Dendritic cell treated with granulocyte-macrophage colony-stimulating factor and Interleukin-4, amounts not matched to agents 40 ng/mL and 50 ng/mL, for 4 days (primary cell): ENCODE measurements at regions not wholly inside any gene's neighbourhood (a gene's known extent, or its start where the extent isn't known, plus 50 kb on each side); places are given as distances from the start of the nearest gene placed in this dataset.
A peak's percentile ranks its signal among the peaks of the same experiment; 100 is the strongest.

Experiments
- H3K27ac Mint-ChIP-seq: one replicate; pipeline ENCODE4 v1.8.0; 2022; ENCODE audit warnings: mild to moderate bottlenecking, mixed read lengths
- H3K27me3 Mint-ChIP-seq: one replicate; pipeline ENCODE4 v1.8.0; 2022; ENCODE audit warnings: mild to moderate bottlenecking, mixed read lengths
- H3K36me3 Mint-ChIP-seq: one replicate; pipeline ENCODE4 v1.8.0; 2022; ENCODE audit warnings: low read depth, mixed read lengths
- H3K4me1 Mint-ChIP-seq: one replicate; pipeline ENCODE4 v1.8.0; 2022; ENCODE audit warnings: low read depth, mixed read lengths
- H3K4me3 Mint-ChIP-seq: one replicate; pipeline ENCODE4 v1.8.0; 2022; ENCODE audit warnings: mild to moderate bottlenecking, moderate library complexity, mixed read lengths
- H3K9me3 Mint-ChIP-seq: one replicate; pipeline ENCODE4 v1.8.0; 2022; ENCODE audit warnings: mixed read lengths
- intact Hi-C: fragments of 100-400 bp; cut with micrococcal nuclease; formaldehyde crosslinking; loops from one replicate; pipeline ENCODE4 v1.15.0; 2022

DNA sequence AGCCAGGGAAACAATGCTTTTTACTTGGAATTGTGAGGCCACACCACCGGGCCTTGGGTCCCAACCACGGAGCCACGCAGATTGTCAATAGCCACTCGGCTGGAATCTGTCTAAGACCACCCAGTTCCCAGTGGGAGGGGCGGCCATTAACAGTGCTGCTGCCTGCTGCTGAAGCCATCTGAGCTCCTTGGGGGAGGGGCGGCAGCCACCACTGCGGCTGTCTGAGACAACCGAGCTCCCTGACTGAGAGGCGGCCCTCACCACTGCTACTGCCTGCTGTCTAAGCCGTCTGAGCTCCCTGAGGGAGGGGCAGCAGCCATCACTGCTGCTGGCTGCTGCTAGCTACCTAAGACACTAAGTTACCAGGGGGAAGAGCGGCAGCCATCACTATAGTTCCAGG is 64.3 kb downstream of the DMRTA2 start:
- Mint-ChIP-seq H3K27ac (no peak overlapping the region), H3K4me3 (no peak overlapping the region), H3K36me3 (no peaks in the 10 kb centered on the region), H3K9me3 (no peaks in the 10 kb centered on the region), H3K27me3 (peaks cover 26% of the 10 kb centered on the region), H3K4me1 (peaks cover 6% of the 10 kb centered on the region)
- intact Hi-C loops: no loop called here

DNA sequence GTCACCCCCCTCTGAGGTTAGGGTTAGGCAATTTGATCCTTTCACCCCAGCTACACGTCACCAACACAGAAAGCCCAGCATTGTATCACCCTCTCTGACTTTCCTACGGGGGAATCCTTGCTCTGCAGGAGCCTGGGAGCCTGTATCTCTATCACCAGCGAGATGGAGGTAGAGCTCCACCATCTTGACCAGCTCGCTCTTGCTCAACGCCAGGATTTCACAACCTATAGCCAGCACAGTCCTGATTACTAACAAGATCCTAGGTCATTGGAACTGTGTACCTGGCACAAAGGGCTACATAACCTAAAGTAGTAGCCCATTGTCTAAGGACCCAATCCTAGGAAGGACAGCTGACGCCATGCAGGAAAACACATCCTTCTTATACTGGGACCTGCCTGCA is 66.1 kb downstream of the DMRTA2 start:
- Mint-ChIP-seq H3K4me3 (no peak overlapping the region), H3K27me3 (peaks cover 15% of the 10 kb centered on the region), H3K4me1 (peaks cover 6% of the 10 kb centered on the region), H3K9me3 (no peaks in the 10 kb centered on the region), H3K36me3 (no peaks in the 10 kb centered on the region), H3K27ac (no peak overlapping the region)
- intact Hi-C loops: no loop called here

GRCh38 chr1:50354813-50355212 is 68.4 kb downstream of the DMRTA2 start:
- peaks cover 12% of the 10 kb centered on the region for H3K27me3 Mint-ChIP-seq
- peaks cover 6% of the 10 kb centered on the region for H3K4me1 Mint-ChIP-seq
- intact Hi-C loops: no loop called here
- H3K36me3 Mint-ChIP-seq: no peaks in the 10 kb centered on the region
- H3K27ac Mint-ChIP-seq: no peak overlapping the region
- no peak overlapping the region for H3K4me3 Mint-ChIP-seq
- H3K9me3 Mint-ChIP-seq: no peaks in the 10 kb centered on the region

DNA sequence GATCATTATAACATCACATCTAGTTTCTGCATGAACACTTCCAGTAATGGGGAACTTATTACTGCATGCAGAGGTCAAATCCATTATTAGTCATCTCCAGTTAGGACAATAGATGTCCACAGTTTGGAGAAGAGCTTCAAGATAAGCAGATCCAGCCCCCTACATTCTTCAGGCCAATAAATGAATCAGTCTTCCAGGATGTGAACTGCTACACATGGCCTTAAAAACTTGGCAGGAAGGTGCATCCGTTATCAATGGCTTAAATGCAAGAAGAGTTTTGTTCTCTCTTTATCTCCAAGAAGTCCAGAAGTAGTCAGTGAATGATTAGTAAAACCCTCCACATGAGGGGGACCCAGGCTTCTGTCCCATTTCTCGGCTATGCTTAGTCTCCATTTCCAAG is 70.8 kb downstream of the DMRTA2 start:
- Mint-ChIP-seq H3K4me3 (no peak overlapping the region), H3K27me3 (peaks cover 17% of the 10 kb centered on the region), H3K36me3 (no peaks in the 10 kb centered on the region), H3K4me1 (no peaks in the 10 kb centered on the region), H3K9me3 (no peaks in the 10 kb centered on the region), H3K27ac (no peak overlapping the region)
- intact Hi-C loops: no loop called here

DNA sequence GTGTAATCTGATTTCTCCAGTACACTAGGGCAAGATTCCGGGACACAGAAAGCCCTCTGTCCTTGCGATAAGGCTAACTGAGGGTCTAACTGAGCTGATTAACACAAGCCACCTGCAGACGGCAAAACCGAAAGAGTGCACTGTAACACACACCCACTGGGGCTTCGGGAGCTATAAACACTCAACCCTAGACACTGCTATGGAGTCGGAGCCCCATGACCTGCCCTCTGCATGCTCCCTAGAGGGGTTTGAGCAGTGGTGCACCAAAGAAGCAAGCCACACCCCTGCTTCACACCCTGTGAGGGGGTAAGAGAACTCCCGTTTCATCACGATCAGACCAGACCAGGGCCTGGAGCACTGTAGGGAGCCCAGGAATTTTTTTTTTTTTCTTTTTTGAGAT is 72.4 kb downstream of the DMRTA2 start:
- Mint-ChIP-seq H3K27ac (no peak overlapping the region), H3K27me3 (peaks cover 17% of the 10 kb centered on the region), H3K36me3 (no peaks in the 10 kb centered on the region), H3K4me1 (no peaks in the 10 kb centered on the region), H3K9me3 (no peaks in the 10 kb centered on the region), H3K4me3 (no peak overlapping the region)
- intact Hi-C loops: no loop called here

DNA sequence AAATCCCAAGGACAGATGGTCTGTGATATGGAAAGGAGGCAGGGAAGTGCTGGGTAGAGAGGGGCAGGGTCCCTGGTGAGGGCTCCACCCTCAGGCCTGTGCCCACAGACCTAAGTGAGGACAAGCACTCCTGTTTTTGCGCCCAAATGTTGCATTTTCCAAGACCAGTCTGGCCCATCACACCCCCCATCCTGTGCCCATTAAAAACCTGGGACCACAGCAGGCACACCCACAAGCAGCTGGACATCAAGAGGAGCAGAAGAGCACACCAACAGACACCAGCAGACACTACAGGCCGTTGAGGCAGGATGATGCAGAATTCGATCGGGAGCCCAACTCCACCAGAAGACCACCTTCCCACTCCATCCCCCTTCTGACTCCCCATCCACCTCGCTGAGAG is 72.8 kb downstream of the DMRTA2 start:
- no peaks in the 10 kb centered on the region for H3K9me3 Mint-ChIP-seq
- H3K4me1 Mint-ChIP-seq: no peaks in the 10 kb centered on the region
- no peaks in the 10 kb centered on the region for H3K36me3 Mint-ChIP-seq
- no peak overlapping the region for H3K4me3 Mint-ChIP-seq
- peaks cover 17% of the 10 kb centered on the region for H3K27me3 Mint-ChIP-seq
- no peak overlapping the region for H3K27ac Mint-ChIP-seq
- intact Hi-C loops: no loop called here

GRCh38 chr1:50349242-50349565 is 74.0 kb downstream of the DMRTA2 start:
- H3K4me1 Mint-ChIP-seq: no peaks in the 10 kb centered on the region
- no peaks in the 10 kb centered on the region for H3K9me3 Mint-ChIP-seq
- H3K36me3 Mint-ChIP-seq: no peaks in the 10 kb centered on the region
- intact Hi-C loops: no loop called here
- H3K4me3 Mint-ChIP-seq: no peak overlapping the region
- H3K27ac Mint-ChIP-seq: no peak overlapping the region
- peaks cover 14% of the 10 kb centered on the region for H3K27me3 Mint-ChIP-seq

DNA sequence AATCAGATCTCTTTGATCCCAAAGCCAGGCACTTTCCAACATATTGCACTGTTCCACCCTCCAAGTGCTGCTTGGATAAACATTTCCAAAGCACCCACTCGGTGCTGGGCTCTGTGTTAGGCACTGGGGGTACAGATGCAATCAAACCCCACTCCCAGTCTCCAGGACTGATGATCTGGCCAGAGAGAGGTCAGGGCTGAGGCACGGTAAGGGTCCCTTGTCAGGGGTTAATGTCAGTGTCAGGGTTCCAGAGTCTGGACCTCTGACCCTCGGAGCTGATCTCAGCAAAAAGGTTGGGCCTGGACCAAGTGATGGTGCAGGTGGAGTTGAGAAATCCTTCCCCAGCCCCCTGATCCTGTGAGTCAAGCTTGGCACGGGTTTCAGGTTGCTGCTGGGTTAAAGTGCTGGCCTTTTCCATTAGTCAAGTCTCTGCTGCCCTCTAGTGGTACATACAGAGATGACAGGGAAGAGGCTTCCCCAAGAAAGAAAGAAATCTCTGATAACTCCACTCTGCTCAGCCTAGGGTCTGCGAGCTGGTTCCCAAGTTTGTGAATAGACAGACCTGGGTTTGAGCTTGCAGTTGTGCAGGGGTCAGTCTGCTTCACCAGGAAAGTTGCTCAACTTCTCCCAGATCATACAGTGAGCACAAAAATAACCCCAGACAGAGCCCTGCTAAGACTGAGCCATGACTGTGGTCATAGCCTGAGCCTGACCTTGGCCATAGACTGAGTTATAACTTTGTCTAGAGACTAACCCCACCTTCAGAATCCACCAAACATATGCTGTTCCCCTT is 74.6 kb downstream of the DMRTA2 start:
- Mint-ChIP-seq H3K4me3 (no peak overlapping the region), H3K27ac (no peak overlapping the region), H3K27me3 (peaks cover 14% of the 10 kb centered on the region), H3K36me3 (no peaks in the 10 kb centered on the region), H3K9me3 (no peaks in the 10 kb centered on the region), H3K4me1 (no peaks in the 10 kb centered on the region)
- intact Hi-C loops: no loop called here

GRCh38 chr1:50347933-50348332 is 75.3 kb downstream of the DMRTA2 start:
- Mint-ChIP-seq H3K27me3 (peaks cover 14% of the 10 kb centered on the region), H3K36me3 (no peaks in the 10 kb centered on the region), H3K4me3 (no peak overlapping the region), H3K27ac (no peak overlapping the region), H3K4me1 (no peaks in the 10 kb centered on the region), H3K9me3 (no peaks in the 10 kb centered on the region)
- intact Hi-C loops: no loop called here

- Mint-ChIP-seq H3K9me3 (no peaks in the 10 kb centered on the region), H3K4me3 (no peak overlapping the region), H3K27me3 (peaks cover 14% of the 10 kb centered on the region), H3K27ac (no peak overlapping the region), H3K4me1 (no peaks in the 10 kb centered on the region), H3K36me3 (no peaks in the 10 kb centered on the region)
- intact Hi-C loops: no loop called here
Observed at GRCh38 chr1:50346621-50347020, 76.6 kb downstream of the DMRTA2 start.

DNA sequence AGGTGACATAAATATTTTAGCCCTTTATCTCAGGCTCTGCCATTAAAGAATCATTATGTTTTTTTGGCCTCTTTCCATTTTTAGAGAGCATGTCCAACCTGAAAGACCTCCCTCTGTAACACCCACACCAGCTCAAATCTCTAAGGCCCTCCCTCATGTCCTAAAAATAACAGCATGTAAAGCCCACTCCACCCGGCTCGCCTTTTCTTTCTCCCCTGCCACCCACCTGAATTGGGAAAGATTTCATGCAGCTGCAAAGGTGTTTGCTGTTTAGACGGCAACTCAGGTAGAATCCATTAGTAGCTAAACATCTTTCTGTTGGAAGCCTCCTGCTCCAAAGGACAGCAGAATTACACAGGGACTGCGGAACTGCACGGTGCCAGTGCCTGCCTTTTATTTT is 79.9 kb downstream of the DMRTA2 start:
- H3K36me3 Mint-ChIP-seq: no peaks in the 10 kb centered on the region
- no peak overlapping the region for H3K27ac Mint-ChIP-seq
- no peaks in the 10 kb centered on the region for H3K9me3 Mint-ChIP-seq
- no peak overlapping the region for H3K4me3 Mint-ChIP-seq
- no peaks in the 10 kb centered on the region for H3K4me1 Mint-ChIP-seq
- H3K27me3 Mint-ChIP-seq: peaks cover 4% of the 10 kb centered on the region
- intact Hi-C loops: no loop called here

- no peak overlapping the region for H3K4me3 Mint-ChIP-seq
- H3K9me3 Mint-ChIP-seq: no peaks in the 10 kb centered on the region
- no peak overlapping the region for H3K27ac Mint-ChIP-seq
- H3K27me3 Mint-ChIP-seq: peaks cover 9% of the 10 kb centered on the region
- H3K36me3 Mint-ChIP-seq: no peaks in the 10 kb centered on the region
- no peaks in the 10 kb centered on the region for H3K4me1 Mint-ChIP-seq
- intact Hi-C loops: no loop called here
Observed at GRCh38 chr1:50342525-50342924, 80.7 kb downstream of the DMRTA2 start.

GRCh38 chr1:50335036-50335435 is 88.2 kb downstream of the DMRTA2 start:
- Mint-ChIP-seq H3K27ac (no peak overlapping the region), H3K4me3 (no peak overlapping the region)

GRCh38 chr1:50333595-50333974 is 89.7 kb downstream of the DMRTA2 start:
- intact Hi-C loops: no loop called here
- no peaks in the 10 kb centered on the region for H3K36me3 Mint-ChIP-seq
- no peaks in the 10 kb centered on the region for H3K9me3 Mint-ChIP-seq
- H3K4me1 Mint-ChIP-seq: peaks cover 6% of the 10 kb centered on the region
- peaks cover 55% of the 10 kb centered on the region for H3K27me3 Mint-ChIP-seq
- H3K27ac Mint-ChIP-seq: no peak overlapping the region
- peak overlapping the region; percentile 57 for H3K4me3 Mint-ChIP-seq

More at GRCh38 chr1:50335036-50335435, 88.2 kb downstream of the DMRTA2 start:
- Mint-ChIP-seq H3K4me1 (peaks cover 6% of the 10 kb centered on the region), H3K9me3 (no peaks in the 10 kb centered on the region), H3K27me3 (peaks cover 55% of the 10 kb centered on the region), H3K36me3 (no peaks in the 10 kb centered on the region)
- intact Hi-C loops: no loop called here

- Mint-ChIP-seq H3K27ac (no peak overlapping the region), H3K9me3 (no peaks in the 10 kb centered on the region), H3K4me1 (peaks cover 6% of the 10 kb centered on the region), H3K27me3 (peaks cover 52% of the 10 kb centered on the region), H3K4me3 (peak overlapping the region; percentile 57), H3K36me3 (no peaks in the 10 kb centered on the region)
- intact Hi-C loops: no loop called here
Observed at GRCh38 chr1:50332941-50333594, 90.2 kb downstream of the DMRTA2 start.
